Neural progenitor cell (in vitro differentiated cells): ENCODE measurements at regions not wholly inside any gene's neighbourhood (a gene's known extent, or its start where the extent isn't known, plus 50 kb on each side); places are given as distances from the start of the nearest gene placed in this dataset.
"Not testable (repeated sequence)": the region's sequence is repeated elsewhere in the genome, so short reads cannot be mapped to it uniquely, and the experiment has no call there.

ENCODE experiments used
- EZH2 ChIP-seq: fragments of 200-600 bp; sonication (generic); IDR thresholded peaks from 2 replicates; pipeline ENCODE4 v1.6.1; 2017; ENCODE audit warnings: antibody characterized with exemption, mild to moderate bottlenecking, moderate library complexity
- EZH2phosphoT487 ChIP-seq: fragments of 200-600 bp; sonication (generic); IDR thresholded peaks from 2 replicates; pipeline ENCODE4 v1.6.1; 2017; ENCODE audit warnings: antibody characterized with exemption
- TF ChIP-seq, protein P1 (sequence below): fragments of 200-600 bp; sonication (generic); IDR thresholded peaks from 2 replicates; pipeline ENCODE4 v1.5.1; 2017; ENCODE audit warnings: antibody characterized with exemption, mild to moderate bottlenecking

GRCh38 chr6:11299421-11299784, 66.9 kb upstream of the NEDD9 start:
- TF ChIP-seq, protein P1, sequence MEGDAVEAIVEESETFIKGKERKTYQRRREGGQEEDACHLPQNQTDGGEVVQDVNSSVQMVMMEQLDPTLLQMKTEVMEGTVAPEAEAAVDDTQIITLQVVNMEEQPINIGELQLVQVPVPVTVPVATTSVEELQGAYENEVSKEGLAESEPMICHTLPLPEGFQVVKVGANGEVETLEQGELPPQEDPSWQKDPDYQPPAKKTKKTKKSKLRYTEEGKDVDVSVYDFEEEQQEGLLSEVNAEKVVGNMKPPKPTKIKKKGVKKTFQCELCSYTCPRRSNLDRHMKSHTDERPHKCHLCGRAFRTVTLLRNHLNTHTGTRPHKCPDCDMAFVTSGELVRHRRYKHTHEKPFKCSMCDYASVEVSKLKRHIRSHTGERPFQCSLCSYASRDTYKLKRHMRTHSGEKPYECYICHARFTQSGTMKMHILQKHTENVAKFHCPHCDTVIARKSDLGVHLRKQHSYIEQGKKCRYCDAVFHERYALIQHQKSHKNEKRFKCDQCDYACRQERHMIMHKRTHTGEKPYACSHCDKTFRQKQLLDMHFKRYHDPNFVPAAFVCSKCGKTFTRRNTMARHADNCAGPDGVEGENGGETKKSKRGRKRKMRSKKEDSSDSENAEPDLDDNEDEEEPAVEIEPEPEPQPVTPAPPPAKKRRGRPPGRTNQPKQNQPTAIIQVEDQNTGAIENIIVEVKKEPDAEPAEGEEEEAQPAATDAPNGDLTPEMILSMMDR, result not testable (repeated sequence)
- TF ChIP-seq EZH2, EZH2phosphoT487: not testable (repeated sequence)
